ENCODE measurements at regions not wholly inside any gene's neighbourhood (a gene's known extent, or its start where the extent isn't known, plus 50 kb on each side); places are given as distances from the start of the nearest gene placed in this dataset.

DNA sequence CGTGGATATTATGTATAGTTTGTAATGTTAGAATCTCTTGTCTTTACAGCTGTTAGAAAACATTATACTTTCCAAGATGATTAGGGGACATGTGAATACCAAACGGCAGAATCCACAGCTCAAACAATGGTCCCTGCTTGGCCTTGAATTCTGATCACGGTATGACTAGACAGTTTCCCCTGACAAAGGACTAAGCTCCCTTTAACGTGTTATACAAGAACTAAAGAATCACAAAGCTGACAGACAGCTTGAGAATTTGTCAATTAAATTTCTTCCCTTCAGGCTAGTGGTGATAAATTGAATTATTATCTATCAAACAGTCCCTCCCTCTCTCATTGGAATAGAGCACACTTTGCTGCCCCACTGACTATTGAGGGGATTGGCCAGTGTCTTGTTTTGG, 359.2 kb upstream of the ID2 start:
- no peak for TF ChIP-seq EP300 (IDR thresholded peaks at IDR 0.05; ENCODE audit: borderline replicate concordance)

GRCh38 chr2:8324164-8324856, 357.5 kb upstream of the ID2 start:
- TF ChIP-seq MAX (IDR thresholded peaks at IDR 0.05), result no peak
- no peak for TF ChIP-seq EGR1 (IDR thresholded peaks at IDR 0.05)
- no peak for TF ChIP-seq CEBPB (IDR thresholded peaks at IDR 0.05)
- no peak for TF ChIP-seq YY1 (IDR thresholded peaks at IDR 0.05; ENCODE audit: low read depth)
- TF ChIP-seq, protein P1, sequence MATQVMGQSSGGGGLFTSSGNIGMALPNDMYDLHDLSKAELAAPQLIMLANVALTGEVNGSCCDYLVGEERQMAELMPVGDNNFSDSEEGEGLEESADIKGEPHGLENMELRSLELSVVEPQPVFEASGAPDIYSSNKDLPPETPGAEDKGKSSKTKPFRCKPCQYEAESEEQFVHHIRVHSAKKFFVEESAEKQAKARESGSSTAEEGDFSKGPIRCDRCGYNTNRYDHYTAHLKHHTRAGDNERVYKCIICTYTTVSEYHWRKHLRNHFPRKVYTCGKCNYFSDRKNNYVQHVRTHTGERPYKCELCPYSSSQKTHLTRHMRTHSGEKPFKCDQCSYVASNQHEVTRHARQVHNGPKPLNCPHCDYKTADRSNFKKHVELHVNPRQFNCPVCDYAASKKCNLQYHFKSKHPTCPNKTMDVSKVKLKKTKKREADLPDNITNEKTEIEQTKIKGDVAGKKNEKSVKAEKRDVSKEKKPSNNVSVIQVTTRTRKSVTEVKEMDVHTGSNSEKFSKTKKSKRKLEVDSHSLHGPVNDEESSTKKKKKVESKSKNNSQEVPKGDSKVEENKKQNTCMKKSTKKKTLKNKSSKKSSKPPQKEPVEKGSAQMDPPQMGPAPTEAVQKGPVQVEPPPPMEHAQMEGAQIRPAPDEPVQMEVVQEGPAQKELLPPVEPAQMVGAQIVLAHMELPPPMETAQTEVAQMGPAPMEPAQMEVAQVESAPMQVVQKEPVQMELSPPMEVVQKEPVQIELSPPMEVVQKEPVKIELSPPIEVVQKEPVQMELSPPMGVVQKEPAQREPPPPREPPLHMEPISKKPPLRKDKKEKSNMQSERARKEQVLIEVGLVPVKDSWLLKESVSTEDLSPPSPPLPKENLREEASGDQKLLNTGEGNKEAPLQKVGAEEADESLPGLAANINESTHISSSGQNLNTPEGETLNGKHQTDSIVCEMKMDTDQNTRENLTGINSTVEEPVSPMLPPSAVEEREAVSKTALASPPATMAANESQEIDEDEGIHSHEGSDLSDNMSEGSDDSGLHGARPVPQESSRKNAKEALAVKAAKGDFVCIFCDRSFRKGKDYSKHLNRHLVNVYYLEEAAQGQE (IDR thresholded peaks at IDR 0.05; ENCODE audit: low read depth), result no peak
- no peak for TF ChIP-seq EP300 (IDR thresholded peaks at IDR 0.05; ENCODE audit: borderline replicate concordance)
- no peak for TF ChIP-seq TAF1 (IDR thresholded peaks at IDR 0.05; ENCODE audit: low read depth)
- TF ChIP-seq TEAD4 (IDR thresholded peaks at IDR 0.05), result no peak
- no peak for TF ChIP-seq TCF12 (IDR thresholded peaks at IDR 0.05; ENCODE audit: low read depth)
- no peak for TF ChIP-seq CREB1 (IDR thresholded peaks at IDR 0.05; ENCODE audit: low read depth)
- TF ChIP-seq FOXM1 (IDR thresholded peaks at IDR 0.05; ENCODE audit: borderline replicate concordance, low read depth), result no peak
- TF ChIP-seq NFIC (IDR thresholded peaks at IDR 0.05), result no peak

GRCh38 chr2:8324901-8325300, 357.0 kb upstream of the ID2 start:
- TF ChIP-seq CEBPB (IDR thresholded peaks at IDR 0.05) (no peak), TEAD4 (IDR thresholded peaks at IDR 0.05) (no peak), YY1 (IDR thresholded peaks at IDR 0.05; ENCODE audit: low read depth) (no peak), RAD21 (IDR thresholded peaks at IDR 0.05; ENCODE audit: low read depth) (no peak), MAX (IDR thresholded peaks at IDR 0.05) (no peak), NFIC (IDR thresholded peaks at IDR 0.05) (no peak)

- TF ChIP-seq ZBTB7A (IDR thresholded peaks at IDR 0.05; ENCODE audit: low read depth) (no peak), MAX (IDR thresholded peaks at IDR 0.05) (no peak), TEAD4 (IDR thresholded peaks at IDR 0.05) (no peak), NFIC (IDR thresholded peaks at IDR 0.05) (no peak), CREB1 (IDR thresholded peaks at IDR 0.05; ENCODE audit: low read depth) (no peak), RAD21 (IDR thresholded peaks at IDR 0.05; ENCODE audit: low read depth) (no peak), FOXM1 (IDR thresholded peaks at IDR 0.05; ENCODE audit: borderline replicate concordance, low read depth) (no peak), TAF1 (IDR thresholded peaks at IDR 0.05; ENCODE audit: low read depth) (no peak), EGR1 (IDR thresholded peaks at IDR 0.05) (no peak), EP300 (IDR thresholded peaks at IDR 0.05; ENCODE audit: borderline replicate concordance) (no peak), TCF12 (IDR thresholded peaks at IDR 0.05; ENCODE audit: low read depth) (no peak), YY1 (IDR thresholded peaks at IDR 0.05; ENCODE audit: low read depth) (no peak), USF1 (IDR thresholded peaks at IDR 0.05) (no peak), CEBPB (IDR thresholded peaks at IDR 0.05) (no peak)
- TF ChIP-seq, protein P1 (IDR thresholded peaks at IDR 0.05; ENCODE audit: low read depth), result no peak
These were observed 354.3 kb upstream of the ID2 start for GRCh38 chr2:8327371-8328100.

DNA sequence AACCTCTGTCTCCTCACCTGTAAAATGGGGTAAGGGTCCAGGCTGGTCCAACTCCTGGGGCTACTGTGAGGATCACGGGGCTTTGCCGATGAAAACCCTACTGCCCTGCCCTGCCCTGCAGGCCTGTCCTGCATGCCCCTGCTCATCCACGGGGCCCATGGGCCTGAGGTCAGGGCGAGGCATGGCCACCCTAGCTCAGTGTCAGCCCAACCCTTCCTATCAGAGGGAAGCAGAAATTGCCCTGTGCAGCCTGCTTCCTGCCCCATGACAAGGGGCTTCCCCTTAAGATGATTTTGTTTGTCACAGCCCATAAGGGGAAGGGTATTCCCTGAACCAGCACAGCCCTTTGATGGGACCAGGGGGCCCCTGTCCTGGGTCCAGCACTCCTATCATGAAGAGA, 353.6 kb upstream of the ID2 start:
- TF ChIP-seq CEBPB (IDR thresholded peaks at IDR 0.05) (no peak), YY1 (IDR thresholded peaks at IDR 0.05; ENCODE audit: low read depth) (no peak), ZBTB7A (IDR thresholded peaks at IDR 0.05; ENCODE audit: low read depth) (no peak)
